Mucosa of rectum (tissue), 2 donors: ENCODE measurements at regions not wholly inside any gene's neighbourhood (a gene's known extent, or its start where the extent isn't known, plus 50 kb on each side); places are given as distances from the start of the nearest gene placed in this dataset.

Experiments used
- H3K27ac ChIP-seq, 2 donors: one replicate each; pipeline ENCODE4 v1.7.0; 2013; ENCODE audit warnings: inconsistent platforms in 2 of 2, low read depth in 2 of 2, low read length in 2 of 2
- H3K27me3 ChIP-seq, 2 donors: one replicate each; pipeline ENCODE4 v1.7.0; 2013; ENCODE audit warnings: low read length in 2 of 2; ENCODE audit not compliant: control insufficient read depth in 2 of 2, insufficient read depth in 2 of 2
- H3K36me3 ChIP-seq, 2 donors: one replicate each; pipeline ENCODE4 v1.7.0; 2013; ENCODE audit warnings: low read length in 2 of 2; ENCODE audit not compliant: control insufficient read depth in 2 of 2, insufficient read depth in 2 of 2
- H3K4me1 ChIP-seq, 2 donors: one replicate each; pipeline ENCODE4 v1.7.0; 2013; ENCODE audit warnings: low read length in 2 of 2, mild to moderate bottlenecking in 1 of 2; ENCODE audit not compliant: control insufficient read depth in 2 of 2, insufficient read depth in 2 of 2
- H3K4me3 ChIP-seq, 2 donors: one replicate each; pipeline ENCODE4 v1.7.0; 2013; ENCODE audit warnings: low read length in 2 of 2
- H3K9ac ChIP-seq, 2 donors: one replicate each; pipeline ENCODE4 v1.7.0; 2013; ENCODE audit warnings: low read length in 2 of 2, low read depth in 1 of 2, mild to moderate bottlenecking in 1 of 2
- H3K9me3 ChIP-seq, 2 donors: one replicate each; pipeline ENCODE4 v1.7.0; 2013; ENCODE audit warnings: low read length in 2 of 2; ENCODE audit not compliant: control insufficient read depth in 2 of 2
- donor health status: healthy.
- donor health status: Normal muscosa, but diverticular disease.

- peak overlapping the region; percentile 27 to 45 for H3K4me3 ChIP-seq
These were observed 392.4 kb upstream of the PROK2 start for GRCh38 chr3:72177075-72178050.

GRCh38 chr3:72176537-72177041 is 391.6 kb upstream of the PROK2 start:
- no peaks in the 10 kb centered on the region for H3K9me3 ChIP-seq
- H3K4me1 ChIP-seq, result peaks cover 12 to 15% of the 10 kb centered on the region in 2 donors
- H3K4me3 ChIP-seq, result no peak overlapping the region
- peak overlapping the region in 1 of 2 donors; percentile 27 for H3K27ac ChIP-seq
- no peaks in the 10 kb centered on the region for H3K36me3 ChIP-seq
- no peaks in the 10 kb centered on the region for H3K27me3 ChIP-seq
- H3K9ac ChIP-seq, result peak overlapping the region in 1 of 2 donors; percentile 34

More at GRCh38 chr3:72177075-72178050, 392.4 kb upstream of the PROK2 start:
- peak overlapping the region in 1 of 2 donors; percentile 34 for H3K9ac ChIP-seq
- H3K27me3 ChIP-seq, result no peaks in the 10 kb centered on the region
- H3K36me3 ChIP-seq, result no peaks in the 10 kb centered on the region
- H3K9me3 ChIP-seq, result no peaks in the 10 kb centered on the region
- peaks cover 12 to 15% of the 10 kb centered on the region in 2 donors for H3K4me1 ChIP-seq
- H3K27ac ChIP-seq, result peak overlapping the region in 1 of 2 donors; percentile 34

GRCh38 chr3:72175296-72175858 is 390.4 kb upstream of the PROK2 start:
- H3K4me1 ChIP-seq, result peaks cover 12 to 15% of the 10 kb centered on the region in 2 donors
- no peaks in the 10 kb centered on the region for H3K9me3 ChIP-seq
- H3K27ac ChIP-seq, result no peak overlapping the region
- H3K9ac ChIP-seq, result no peak overlapping the region
- no peaks in the 10 kb centered on the region for H3K27me3 ChIP-seq
- H3K36me3 ChIP-seq, result no peaks in the 10 kb centered on the region
- H3K4me3 ChIP-seq, result no peak overlapping the region

- no peak overlapping the region for H3K9ac ChIP-seq
- peaks cover 12 to 15% of the 10 kb centered on the region in 2 donors for H3K4me1 ChIP-seq
- H3K4me3 ChIP-seq, result no peak overlapping the region
- H3K9me3 ChIP-seq, result no peaks in the 10 kb centered on the region
- no peaks in the 10 kb centered on the region for H3K27me3 ChIP-seq
- peak overlapping the region in 1 of 2 donors; percentile 43 for H3K27ac ChIP-seq
- no peaks in the 10 kb centered on the region for H3K36me3 ChIP-seq
These were observed 389.9 kb upstream of the PROK2 start for GRCh38 chr3:72174890-72175289.

GRCh38 chr3:72174040-72174439 is 389.1 kb upstream of the PROK2 start:
- H3K4me1 ChIP-seq, result peaks cover 12 to 15% of the 10 kb centered on the region in 2 donors
- no peaks in the 10 kb centered on the region for H3K36me3 ChIP-seq
- no peak overlapping the region for H3K4me3 ChIP-seq
- H3K27ac ChIP-seq, result no peak overlapping the region
- H3K9ac ChIP-seq, result no peak overlapping the region
- no peaks in the 10 kb centered on the region for H3K9me3 ChIP-seq
- no peaks in the 10 kb centered on the region for H3K27me3 ChIP-seq

- no peaks in the 10 kb centered on the region for H3K9me3 ChIP-seq
- peaks cover 7 to 9% of the 10 kb centered on the region in 2 donors for H3K4me1 ChIP-seq
- no peaks in the 10 kb centered on the region for H3K27me3 ChIP-seq
- H3K9ac ChIP-seq, result no peak overlapping the region
- peak overlapping the region; percentile 19 to 26 for H3K27ac ChIP-seq
- H3K4me3 ChIP-seq, result no peak overlapping the region
- no peaks in the 10 kb centered on the region for H3K36me3 ChIP-seq
These were observed 387.0 kb upstream of the PROK2 start for GRCh38 chr3:72171946-72172345.

GRCh38 chr3:72171463-72171881 is 386.5 kb upstream of the PROK2 start:
- Histone ChIP-seq H3K9ac (no peak overlapping the region), H3K4me3 (no peak overlapping the region), H3K4me1 (peaks cover 3 to 6% of the 10 kb centered on the region in 2 donors), H3K27me3 (no peaks in the 10 kb centered on the region), H3K9me3 (no peaks in the 10 kb centered on the region), H3K27ac (peak overlapping the region; percentile 19 to 26), H3K36me3 (no peaks in the 10 kb centered on the region)

- H3K9ac ChIP-seq, result no peak overlapping the region
- H3K27me3 ChIP-seq, result no peaks in the 10 kb centered on the region
- H3K27ac ChIP-seq, result no peak overlapping the region
- H3K36me3 ChIP-seq, result no peaks in the 10 kb centered on the region
- no peak overlapping the region for H3K4me3 ChIP-seq
- peaks cover 0 to 1% of the 10 kb centered on the region in 2 donors for H3K4me1 ChIP-seq
- H3K9me3 ChIP-seq, result no peaks in the 10 kb centered on the region
These were observed 384.9 kb upstream of the PROK2 start for GRCh38 chr3:72169561-72170472.

- no peak overlapping the region for H3K9ac ChIP-seq
- no peak overlapping the region for H3K27ac ChIP-seq
- H3K4me3 ChIP-seq, result no peak overlapping the region
- no peaks in the 10 kb centered on the region for H3K36me3 ChIP-seq
- peaks cover 0 to 2% of the 10 kb centered on the region in 2 donors for H3K4me1 ChIP-seq
- H3K27me3 ChIP-seq, result no peaks in the 10 kb centered on the region
- no peaks in the 10 kb centered on the region for H3K9me3 ChIP-seq
These were observed 384.2 kb upstream of the PROK2 start for GRCh38 chr3:72169120-72169519.
